H1 (cell line): ENCODE measurements at regions not wholly inside any gene's neighbourhood (a gene's known extent, or its start where the extent isn't known, plus 50 kb on each side); places are given as distances from the start of the nearest gene placed in this dataset.

Experiments
- CTCF ChIA-PET: fragments of 300-600 bp; sonication (Branson Sonifier 250); formaldehyde crosslinking; loops from one replicate; lab custom pipeline; 2021; ENCODE audit not compliant: partially characterized antibody; lab: Charles Lee
- POLR2A ChIA-PET: fragments of 300-600 bp; sonication (Branson Sonifier 250); formaldehyde crosslinking; loops from one replicate; lab custom pipeline; 2021; ENCODE audit warnings: inconsistent platforms; ENCODE audit not compliant: partially characterized antibody; lab: Charles Lee
- DNase-seq, 2 experiments: peaks; one replicate each; pipeline versions ENCODE4 v3.0.0 to v3.0.0-alpha.2; 2010 to 2022; ENCODE audit warnings: low spot score in 2 of 2, low read depth in 1 of 2, mixed read lengths in 1 of 2
- FAIRE-seq: peaks from 2 replicates; lab custom pipeline; 2011; peaks lifted over from hg19 to GRCh38; lab: Jason Lieb, UNC
- H2AFZ ChIP-seq: 2 replicates; pipeline ENCODE4 v1.8.1; 2012; ENCODE audit warnings: low read length, inconsistent platforms
- H2AK5ac ChIP-seq: 2 replicates; pipeline ENCODE4 v1.6.1; 2013; ENCODE audit warnings: low read depth, low read length
- H2BK120ac ChIP-seq: replicated peaks from 2 replicates; pipeline ENCODE3; 2013; ENCODE audit warnings: low read depth, low read length, inconsistent platforms
- H2BK12ac ChIP-seq: 2 replicates; pipeline ENCODE4 v1.6.1; 2013; ENCODE audit warnings: low read depth, low read length
- H2BK15ac ChIP-seq: 2 replicates; pipeline ENCODE4 v1.6.1; 2013; ENCODE audit warnings: low read length
- H2BK20ac ChIP-seq: 2 replicates; pipeline ENCODE4 v1.6.1; 2013; ENCODE audit warnings: low read length
- H2BK5ac ChIP-seq: 2 replicates; pipeline ENCODE4 v1.6.1; 2013; ENCODE audit warnings: low read depth, low read length
- H3K14ac ChIP-seq: 2 replicates; pipeline ENCODE4 v1.6.1; 2013; ENCODE audit warnings: inconsistent platforms; ENCODE audit not compliant: insufficient read length
- H3K18ac ChIP-seq: 2 replicates; pipeline ENCODE4 v1.6.1; 2013; ENCODE audit warnings: low read length; ENCODE audit errors: extremely low read depth
- H3K23ac ChIP-seq: 2 replicates; pipeline ENCODE4 v1.6.1; 2013; ENCODE audit warnings: inconsistent platforms; ENCODE audit not compliant: insufficient read length
- H3K23me2 ChIP-seq: 2 replicates; pipeline ENCODE4 v1.6.1; 2013; ENCODE audit warnings: low read depth, low read length
- H3K27ac ChIP-seq: 2 replicates; pipeline ENCODE4 v1.6.1; 2011; ENCODE audit warnings: low read depth, low read length, inconsistent platforms
- H3K27me3 ChIP-seq, 4 experiments: replicated peaks in 1 of 4; 1 replicate in 1 of 4; 2 replicates in 3 of 4; pipeline versions ENCODE4 v1.6.1 to v1.8.1; 2011 to 2013; ENCODE audit warnings: low read length in 3 of 4, mild to moderate bottlenecking in 3 of 4, inconsistent platforms in 2 of 4, mixed read lengths in 2 of 4, moderate library complexity in 1 of 4; ENCODE audit not compliant: control insufficient read depth in 3 of 4, insufficient read depth in 3 of 4; ENCODE audit errors: extremely low read depth in 1 of 4
- H3K36me3 ChIP-seq, 4 experiments: 2 replicates each; pipeline versions ENCODE4 v1.6.1 to v1.8.1; 2011 to 2013; ENCODE audit warnings: mild to moderate bottlenecking in 4 of 4, low read length in 3 of 4, moderate library complexity in 2 of 4, control low read depth in 1 of 4, inconsistent platforms in 1 of 4; ENCODE audit not compliant: insufficient read depth in 4 of 4, control insufficient read depth in 2 of 4
- H3K4ac ChIP-seq: replicated peaks from 2 replicates; pipeline ENCODE3; 2013; ENCODE audit warnings: low read length, low read depth, mixed read lengths, inconsistent platforms; ENCODE audit not compliant: insufficient read length
- H3K4me1 ChIP-seq, 4 experiments: replicated peaks in 1 of 4; 1 replicate in 1 of 4; 2 replicates in 3 of 4; pipeline versions ENCODE4 v1.6.1 to v1.8.1; 2011 to 2013; ENCODE audit warnings: low read length in 3 of 4, inconsistent platforms in 2 of 4, mixed read lengths in 1 of 4; ENCODE audit not compliant: insufficient read depth in 4 of 4, control insufficient read depth in 3 of 4
- H3K4me2 ChIP-seq, 2 experiments: 2 replicates each; pipeline versions ENCODE4 v1.6.1 to v1.8.1; 2011 to 2013; ENCODE audit warnings: low read depth in 2 of 2, low read length in 2 of 2, control low read depth in 1 of 2, inconsistent platforms in 1 of 2, mild to moderate bottlenecking in 1 of 2; ENCODE audit not compliant: insufficient read depth in 1 of 2
- H3K4me3 ChIP-seq, 4 experiments: fragments of 200-600, 300-600 bp in 1 of 4; sonication (generic), shearing (Covaris generic), sonication (Bioruptor Twin) in 1 of 4; 2 replicates each; pipeline versions ENCODE4 v1.5.1 to v1.8.1; 2011 to 2016; ENCODE audit warnings: low read length in 4 of 4, low read depth in 3 of 4, control low read depth in 2 of 4, inconsistent platforms in 2 of 4, mild to moderate bottlenecking in 2 of 4, mixed read lengths in 1 of 4, moderate library complexity in 1 of 4; ENCODE audit not compliant: insufficient read depth in 2 of 4; ENCODE audit errors: extremely low read depth in 1 of 4
- H3K56ac ChIP-seq: replicated peaks from 2 replicates; pipeline ENCODE3; 2013; ENCODE audit warnings: low read depth, mild to moderate bottlenecking, mixed read lengths, low read length, inconsistent platforms; ENCODE audit not compliant: insufficient read length
- H3K79me1 ChIP-seq: 2 replicates; pipeline ENCODE4 v1.6.1; 2013; ENCODE audit warnings: low read depth, low read length, control low read depth
- H3K79me2 ChIP-seq, 2 experiments: 2 replicates each; pipeline versions ENCODE4 v1.6.1 to v1.8.1; 2012 to 2013; ENCODE audit warnings: low read length in 2 of 2, mild to moderate bottlenecking in 2 of 2, inconsistent platforms in 1 of 2; ENCODE audit not compliant: insufficient read depth in 2 of 2, control insufficient read depth in 1 of 2
- H3K9ac ChIP-seq, 4 experiments: replicated peaks in 1 of 4; 1 replicate in 1 of 4; 2 replicates in 3 of 4; pipeline versions ENCODE4 v1.6.1 to v1.8.1; 2011 to 2013; ENCODE audit warnings: low read depth in 3 of 4, low read length in 3 of 4, control low read depth in 2 of 4, mild to moderate bottlenecking in 2 of 4, moderate library complexity in 2 of 4, inconsistent platforms in 1 of 4; ENCODE audit errors: extremely low read depth in 1 of 4
- H3K9me3 ChIP-seq, 2 experiments: 2 replicates each; pipeline versions ENCODE4 v1.6.1 to v1.8.1; 2012 to 2013; ENCODE audit warnings: mild to moderate bottlenecking in 2 of 2, moderate library complexity in 2 of 2, control low read depth in 1 of 2, inconsistent platforms in 1 of 2, low read depth in 1 of 2, low read length in 1 of 2, mixed read lengths in 1 of 2; ENCODE audit not compliant: insufficient read depth in 2 of 2
- H4K20me1 ChIP-seq, 2 experiments: replicated peaks in 1 of 2; 2 replicates each; pipeline versions ENCODE3 to v1.8.1; 2011 to 2013; ENCODE audit warnings: inconsistent platforms in 2 of 2, low read length in 2 of 2, mild to moderate bottlenecking in 1 of 2; ENCODE audit not compliant: insufficient read depth in 2 of 2, control insufficient read depth in 1 of 2
- H4K5ac ChIP-seq: 2 replicates; pipeline ENCODE4 v1.6.1; 2013; ENCODE audit warnings: low read length, low read depth, mixed read lengths, inconsistent platforms; ENCODE audit not compliant: insufficient read length
- H4K8ac ChIP-seq: 2 replicates; pipeline ENCODE4 v1.8.0; 2013; ENCODE audit warnings: mild to moderate bottlenecking, moderate library complexity, low read length, inconsistent platforms; ENCODE audit not compliant: insufficient read depth; ENCODE audit errors: extremely low read depth
- H4K91ac ChIP-seq: replicated peaks from 2 replicates; pipeline ENCODE3; 2013; ENCODE audit warnings: low read length, mixed read lengths, inconsistent platforms; ENCODE audit not compliant: insufficient read length
- CHD2 ChIP-seq: IDR thresholded peaks from 2 replicates; pipeline ENCODE4 v1.6.1; 2012; ENCODE audit warnings: low read length, improper control_type of control experiment
- EGR1 ChIP-seq: IDR thresholded peaks from 2 replicates; pipeline ENCODE4 v1.6.1; 2011; ENCODE audit warnings: low read depth, low read length, borderline replicate concordance
- EP300 ChIP-seq, 2 experiments: IDR thresholded peaks; 1 replicate in 1 of 2; 2 replicates in 1 of 2; pipeline ENCODE4 v1.6.1; 2011 to 2012; ENCODE audit warnings: low read depth in 2 of 2, low read length in 2 of 2, mild to moderate bottlenecking in 2 of 2, borderline replicate concordance in 1 of 2, inconsistent platforms in 1 of 2, moderate library complexity in 1 of 2
- HDAC2 ChIP-seq, 2 experiments: fragments of 300-600 bp in 1 of 2; sonication (generic) in 1 of 2; IDR thresholded peaks; 2 replicates each; pipeline ENCODE4 v1.6.1; 2011 to 2012; ENCODE audit warnings: low read depth in 2 of 2, low read length in 2 of 2, mild to moderate bottlenecking in 2 of 2, moderate library complexity in 2 of 2, borderline replicate concordance in 1 of 2, inconsistent platforms in 1 of 2
- POLR2A ChIP-seq, 2 experiments: IDR thresholded peaks; 1 replicate in 1 of 2; 2 replicates in 1 of 2; pipeline ENCODE4 v1.6.1; 2011; ENCODE audit warnings: low read depth in 2 of 2, low read length in 2 of 2, mild to moderate bottlenecking in 2 of 2; ENCODE audit errors: control extremely low read depth in 1 of 2
- POU5F1 ChIP-seq: IDR thresholded peaks from 2 replicates; pipeline ENCODE4 v1.6.1; 2011; ENCODE audit warnings: low read depth, mild to moderate bottlenecking, low read length, moderate library complexity
- SAP30 ChIP-seq: fragments of 300-600 bp; sonication (generic); IDR thresholded peaks from 2 replicates; pipeline ENCODE4 v1.7.1; 2012; ENCODE audit warnings: low read length, moderate library complexity, mild to moderate bottlenecking, inconsistent platforms; ENCODE audit not compliant: insufficient read depth, insufficient replicate concordance
- SIN3A ChIP-seq, 2 experiments: IDR thresholded peaks in 1 of 2; conservative IDR thresholded peaks in 1 of 2; 2 replicates each; pipeline ENCODE4 v1.6.1; 2011 to 2012; ENCODE audit warnings: low read length in 2 of 2, improper control_type of control experiment in 1 of 2, low read depth in 1 of 2, mild to moderate bottlenecking in 1 of 2
- SIRT6 ChIP-seq: IDR thresholded peaks from one replicate; pipeline ENCODE4 v1.7.1; 2012; ENCODE audit warnings: low read length, inconsistent platforms
- SIX5 ChIP-seq: IDR thresholded peaks from 2 replicates; pipeline ENCODE4 v1.6.1; 2011; ENCODE audit warnings: mild to moderate bottlenecking, low read depth, low read length
- SP2 ChIP-seq: IDR thresholded peaks from 2 replicates; pipeline ENCODE4 v1.6.1; 2012; ENCODE audit warnings: mild to moderate bottlenecking, low read length, inconsistent platforms
- SP4 ChIP-seq: IDR thresholded peaks from 2 replicates; pipeline ENCODE4 v1.6.1; 2012; ENCODE audit warnings: low read length, inconsistent platforms
- SUZ12 ChIP-seq: fragments of 200-600 bp; sonication (generic); IDR thresholded peaks from 2 replicates; pipeline ENCODE4 v1.6.1; 2012; ENCODE audit warnings: mild to moderate bottlenecking, inconsistent platforms, low read length, moderate library complexity, mixed read lengths
- USF2 ChIP-seq: IDR thresholded peaks from 2 replicates; pipeline ENCODE4 v1.6.1; 2011; ENCODE audit warnings: low read length, improper control_type of control experiment
- WGBS, 2 experiments: shearing (Covaris generic) in 1 of 2; methylation state at CpG; one replicate each; pipeline versions ENCODE4 v1.1.6 to v1.1.7; 2013 to 2015; ENCODE audit warnings: low lambda C conversion rate in 2 of 2, mixed read lengths in 2 of 2, inconsistent platforms in 1 of 2, low coverage in 1 of 2, missing lambda C conversion rate in 1 of 2; ENCODE audit not compliant: insufficient replicate concordance in 2 of 2, insufficient coverage in 1 of 2, insufficient read length in 1 of 2; ENCODE audit errors: extremely low coverage in 1 of 2, missing lambda C conversion rate in 1 of 2; 5-methylcytosine and 5-hydroxymethylcytosine counted together

GRCh38 chr18:78510636-78511035, 469.0 kb upstream of the SALL3 start:
- Histone ChIP-seq H4K5ac (no peak overlapping the region), H4K91ac (no peak overlapping the region), H3K36me3 (no peaks in the 10 kb centered on the region), H2BK12ac (no peak overlapping the region), H3K79me1 (peaks cover 3% of the 10 kb centered on the region; the same call in 1 of the 2 replicates), H3K9me3 (no peaks in the 10 kb centered on the region), H2BK20ac (no peak overlapping the region), H3K27me3 (peaks cover 0 to 7% (median 1%) of the 10 kb centered on the region in 4 experiments; a peak in 3 of 7 replicates), H3K4me2 (no peak overlapping the region), H3K4me1 (peaks cover 0 to 3% (median 2%) of the 10 kb centered on the region in 4 experiments; a peak in 5 of 7 replicates), H2BK120ac (no peak overlapping the region), H3K27ac (no peak overlapping the region), H2AK5ac (no peak overlapping the region), H4K8ac (no peak overlapping the region), H3K79me2 (no peaks in the 10 kb centered on the region), H2BK5ac (no peak overlapping the region), H3K4ac (no peak overlapping the region), H3K14ac (no peak overlapping the region), H3K56ac (no peak overlapping the region), H3K18ac (no peak overlapping the region), H3K9ac (no peak overlapping the region), H2AFZ (no peak overlapping the region), H2BK15ac (no peak overlapping the region), H3K23me2 (no peaks in the 10 kb centered on the region), H4K20me1 (peaks cover 0 to 2% of the 10 kb centered on the region in 2 experiments), H3K23ac (no peak overlapping the region), H3K4me3 (no peak overlapping the region)
- 90% methylated on average over 7 of the region's 7 CpGs; no CpG with 5 or more reads in 1 of the 2 experiments for WGBS, 2 experiments
- FAIRE-seq (no peak), DNase-seq (no peak)
- ChIA-PET CTCF (no interaction called here), POLR2A (no interaction called here)
- TF ChIP-seq SIN3A (conservative IDR thresholded peaks at IDR 0.05 in 1 of 2, IDR thresholded peaks at IDR 0.05 in 1 of 2; ENCODE audit: low read depth in 1 of 2, low read length in 2 of 2), result no peak
- TF ChIP-seq SP4, result no peak
- no peak for TF ChIP-seq SIX5
- TF ChIP-seq SP2, result no peak
- no peak for TF ChIP-seq POU5F1
- no peak for TF ChIP-seq SUZ12
- no peak for TF ChIP-seq SAP30
- no peak for TF ChIP-seq EGR1
- TF ChIP-seq EP300 (IDR thresholded peaks at IDR 0.05; ENCODE audit: borderline replicate concordance in 1 of 2, low read depth in 2 of 2, low read length in 2 of 2), result no peak
- TF ChIP-seq CHD2, result no peak
- no peak for TF ChIP-seq SIRT6
- TF ChIP-seq POLR2A (IDR thresholded peaks at IDR 0.05; ENCODE audit: control extremely low read depth in 1 of 2, low read depth in 2 of 2, low read length in 2 of 2), result no peak
- no peak for TF ChIP-seq USF2
- no peak for TF ChIP-seq HDAC2 (IDR thresholded peaks at IDR 0.05; ENCODE audit: borderline replicate concordance in 1 of 2, low read depth in 2 of 2, low read length in 2 of 2)
